ES-I3 (cell line): ENCODE measurements at regions not wholly inside any gene's neighbourhood (a gene's known extent, or its start where the extent isn't known, plus 50 kb on each side); places are given as distances from the start of the nearest gene placed in this dataset.
"Not testable (repeated sequence)": the region's sequence is repeated elsewhere in the genome, so short reads cannot be mapped to it uniquely, and the experiment has no call there.

Experiments used
- H3K36me3 ChIP-seq: 2 replicates; pipeline ENCODE4 v1.6.1; 2013; ENCODE audit warnings: mild to moderate bottlenecking, low read length, control low read depth, moderate library complexity; ENCODE audit not compliant: insufficient read depth
- H3K4me1 ChIP-seq: 2 replicates; pipeline ENCODE4 v1.6.1; 2013; ENCODE audit warnings: mild to moderate bottlenecking, control low read depth, low read length; ENCODE audit not compliant: insufficient read depth
- H3K9ac ChIP-seq: 2 replicates; pipeline ENCODE4 v1.6.1; 2013; ENCODE audit warnings: low read depth, mild to moderate bottlenecking, low read length, moderate library complexity
- H3K9me3 ChIP-seq: 2 replicates; pipeline ENCODE4 v1.6.1; 2013; ENCODE audit warnings: mild to moderate bottlenecking, low read length, moderate library complexity; ENCODE audit not compliant: control insufficient read depth, insufficient read depth

DNA sequence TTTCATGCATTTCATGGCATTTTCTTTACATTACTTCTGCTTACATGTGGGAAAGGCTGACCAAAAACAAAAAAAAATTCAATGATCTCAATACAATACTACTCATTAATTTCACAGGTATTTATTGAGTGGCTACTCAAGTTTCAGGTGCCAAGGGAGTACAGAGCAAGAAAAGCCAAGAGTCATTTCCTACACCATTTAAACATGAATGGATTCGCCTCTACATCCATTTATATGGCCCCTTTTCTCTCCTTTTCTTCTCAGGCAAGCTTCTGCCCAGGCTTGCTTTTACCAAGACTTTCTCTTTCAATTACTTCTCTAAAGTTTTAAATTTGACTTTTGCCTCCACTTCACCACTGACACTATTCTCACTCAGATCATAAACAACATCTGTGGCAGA, 1603.1 kb upstream of the CELF4 start:
- Histone ChIP-seq H3K9me3 (no peaks in the 10 kb centered on the region), H3K9ac (no peak overlapping the region), H3K4me1 (peaks cover 13% of the 10 kb centered on the region; the same call in 1 of the 2 replicates), H3K36me3 (no peaks in the 10 kb centered on the region)

DNA sequence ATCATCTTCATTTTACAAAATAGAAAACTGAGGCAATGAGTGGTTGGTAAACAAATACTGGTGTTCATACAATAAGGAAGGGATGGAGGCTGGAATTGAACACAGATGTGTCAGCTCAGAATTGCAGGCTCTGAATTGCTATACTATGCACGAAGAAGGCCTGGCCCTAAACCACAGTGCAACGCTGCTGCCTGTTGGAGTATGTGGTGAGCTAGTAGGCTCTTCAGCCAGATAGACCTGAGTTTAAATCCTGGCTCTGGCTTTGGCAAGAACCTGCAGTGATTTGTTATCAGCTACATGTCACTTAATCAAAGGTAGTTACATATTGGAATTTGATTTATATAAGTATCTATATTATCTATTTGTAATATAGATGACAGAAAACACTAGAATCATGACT, 1602.4 kb upstream of the CELF4 start:
- Histone ChIP-seq H3K4me1 (peaks cover 13% of the 10 kb centered on the region; the same call in 1 of the 2 replicates), H3K9me3 (no peaks in the 10 kb centered on the region), H3K36me3 (no peaks in the 10 kb centered on the region), H3K9ac (no peak overlapping the region)

DNA sequence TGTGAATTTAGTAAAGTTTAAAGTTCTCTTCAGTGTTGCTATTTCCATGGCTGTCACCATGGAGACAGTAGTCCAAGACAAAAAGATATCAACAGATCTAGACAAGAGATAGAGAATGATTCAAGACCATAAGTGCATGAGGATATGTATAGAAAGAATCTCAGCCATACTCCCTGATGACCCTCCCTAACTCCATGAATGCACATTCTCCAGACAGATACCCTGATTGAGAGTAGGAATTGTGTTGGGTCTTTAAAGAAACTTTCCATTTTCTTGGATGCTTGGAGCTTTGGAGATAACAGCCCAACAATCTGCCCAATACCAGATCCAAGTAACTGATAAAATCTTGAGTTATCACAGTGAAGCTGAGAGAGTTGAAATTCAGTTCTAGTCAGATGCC, 1601.2 kb upstream of the CELF4 start:
- Histone ChIP-seq H3K4me1 (peaks cover 13% of the 10 kb centered on the region; the same call in 1 of the 2 replicates), H3K9me3 (no peaks in the 10 kb centered on the region), H3K9ac (no peak overlapping the region), H3K36me3 (no peaks in the 10 kb centered on the region)

DNA sequence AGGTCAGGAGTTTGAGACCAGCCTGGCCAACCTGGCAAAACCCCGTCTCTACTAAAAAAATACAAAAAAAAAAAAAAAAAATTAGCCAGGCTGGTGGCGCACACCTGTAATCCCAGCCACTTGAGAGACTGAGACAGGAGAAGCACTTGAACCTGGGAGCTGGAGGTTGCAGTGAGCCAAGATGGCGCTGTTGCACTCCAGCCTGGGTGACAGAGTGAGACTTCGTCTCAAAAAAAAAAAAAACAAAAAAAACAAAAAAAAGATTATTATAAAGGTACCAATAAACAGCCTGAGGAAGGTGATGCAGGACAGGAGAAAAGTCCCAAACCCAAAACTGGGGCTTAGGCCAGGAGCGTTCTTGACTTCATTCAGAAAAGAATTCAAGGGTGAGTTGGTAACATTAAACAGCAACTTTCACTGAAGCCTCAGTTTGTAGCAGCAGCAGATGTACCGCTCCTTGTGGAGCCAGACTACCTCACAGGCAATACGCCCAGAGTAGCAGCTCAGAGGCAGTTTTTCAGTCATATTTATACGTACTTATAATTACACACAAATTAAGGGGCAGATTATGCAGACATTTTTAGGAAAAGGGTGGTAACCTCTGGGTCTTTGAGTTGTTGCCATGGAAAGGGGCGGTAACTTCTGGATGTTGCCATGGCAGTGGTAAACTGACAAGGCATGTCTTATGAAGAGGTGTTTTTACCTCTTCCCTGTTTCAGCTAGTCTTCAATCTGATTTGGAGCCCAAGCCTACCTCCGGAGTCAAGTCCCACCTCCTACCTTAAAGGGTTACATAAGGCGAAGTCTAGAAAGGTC, 1596.6 kb upstream of the CELF4 start:
- H3K4me1 ChIP-seq: no peaks in the 10 kb centered on the region
- H3K36me3 ChIP-seq: no peaks in the 10 kb centered on the region
- no peak overlapping the region for H3K9ac ChIP-seq

DNA sequence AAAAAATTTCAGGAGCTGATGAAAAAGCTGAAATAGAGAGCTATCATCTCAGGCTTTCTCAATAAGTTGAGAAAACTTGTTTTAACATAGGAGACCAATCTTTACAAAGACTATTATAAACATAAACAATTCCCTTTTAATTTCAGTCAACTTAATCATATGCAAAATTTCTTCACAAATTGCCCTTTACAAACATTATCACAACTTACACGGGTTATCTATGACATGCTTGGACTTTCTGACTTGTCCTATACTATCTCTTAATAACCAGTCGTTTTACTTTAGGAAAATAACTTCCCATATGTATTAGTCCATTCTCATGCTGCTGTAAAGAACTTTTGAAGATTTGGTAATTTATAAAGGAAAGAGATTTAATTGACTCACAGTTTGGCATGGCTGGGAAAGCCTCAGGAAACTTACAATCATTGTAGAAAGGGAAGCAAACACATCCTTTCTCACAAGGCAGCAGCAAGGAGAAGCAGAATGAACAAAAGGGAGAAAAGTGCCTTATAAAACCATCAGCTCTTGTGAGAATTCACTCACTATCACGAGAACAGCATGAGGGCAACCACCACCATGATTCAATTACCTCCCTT, 1583.7 kb upstream of the CELF4 start:
- peaks cover 18% of the 10 kb centered on the region for H3K9me3 ChIP-seq
- H3K4me1 ChIP-seq: no peaks in the 10 kb centered on the region
- no peaks in the 10 kb centered on the region for H3K36me3 ChIP-seq
- no peak overlapping the region for H3K9ac ChIP-seq

More for the DNA sequence above, 1596.6 kb upstream of the CELF4 start:
- H3K9me3 ChIP-seq: no peaks in the 10 kb centered on the region

DNA sequence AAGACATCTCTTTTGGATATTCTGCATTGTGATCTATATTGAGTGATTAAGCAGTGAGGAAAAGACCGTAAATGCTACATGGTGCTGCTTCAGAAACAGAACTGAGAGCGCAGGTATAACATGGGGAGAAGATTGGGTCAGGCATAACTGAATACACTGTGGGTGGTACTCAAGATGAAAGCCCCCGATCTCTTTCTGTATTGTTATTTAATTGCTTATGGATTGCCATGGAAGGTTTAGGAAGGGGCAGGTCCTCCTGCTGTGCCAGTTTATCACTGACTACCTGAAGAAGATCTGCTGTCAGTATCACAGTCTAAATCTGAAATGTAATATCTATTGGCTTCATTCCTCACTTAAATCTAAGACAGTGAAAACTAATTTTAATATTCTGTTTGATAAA, 1568.7 kb upstream of the CELF4 start:
- no peaks in the 10 kb centered on the region for H3K9me3 ChIP-seq
- H3K4me1 ChIP-seq: no peaks in the 10 kb centered on the region

DNA sequence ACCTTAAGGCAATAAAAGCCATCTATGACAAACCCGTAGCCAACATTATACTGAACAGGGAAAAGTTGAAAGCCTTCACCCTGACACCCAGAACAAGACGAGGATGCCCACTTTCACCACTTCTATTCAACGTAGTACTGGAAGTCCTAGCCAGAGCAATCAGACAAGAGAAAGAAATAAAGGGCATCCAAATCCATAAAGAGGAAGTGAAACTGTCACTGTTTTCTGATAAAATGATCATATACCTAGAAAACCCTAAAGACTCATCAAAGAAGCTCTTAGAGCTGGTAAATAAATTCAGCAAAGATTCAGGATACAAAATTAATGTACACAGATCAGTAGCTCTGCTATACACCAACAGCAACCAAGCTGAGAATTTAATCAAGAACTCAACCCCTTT, 1561.9 kb upstream of the CELF4 start:
- H3K9me3 ChIP-seq, H3K4me1 ChIP-seq, H3K36me3 ChIP-seq, H3K9ac ChIP-seq: not testable (repeated sequence)

More for the DNA sequence above, 1568.7 kb upstream of the CELF4 start:
- H3K36me3 ChIP-seq: no peaks in the 10 kb centered on the region
- H3K9ac ChIP-seq: no peak overlapping the region

DNA sequence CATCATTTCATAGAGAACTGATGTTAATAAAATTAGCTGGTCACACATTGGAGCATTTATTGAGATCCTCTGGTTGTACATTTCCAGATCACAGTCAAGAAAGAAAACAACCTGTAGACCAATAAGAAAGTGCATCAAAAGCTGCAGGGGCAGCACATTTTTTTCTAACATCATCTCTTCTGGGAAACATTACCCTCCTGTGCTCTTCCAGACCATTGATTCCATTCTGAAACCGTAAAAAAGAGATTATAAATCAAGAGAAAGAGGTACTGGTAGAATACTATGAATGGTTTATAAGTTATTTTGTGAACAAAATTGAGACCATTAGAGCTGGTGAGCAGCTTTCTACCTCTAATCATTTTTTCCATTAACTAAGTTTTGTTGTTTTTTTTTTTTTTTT, 1548.2 kb upstream of the CELF4 start:
- no peaks in the 10 kb centered on the region for H3K36me3 ChIP-seq
- no peaks in the 10 kb centered on the region for H3K9me3 ChIP-seq
- no peaks in the 10 kb centered on the region for H3K4me1 ChIP-seq
- no peak overlapping the region for H3K9ac ChIP-seq

DNA sequence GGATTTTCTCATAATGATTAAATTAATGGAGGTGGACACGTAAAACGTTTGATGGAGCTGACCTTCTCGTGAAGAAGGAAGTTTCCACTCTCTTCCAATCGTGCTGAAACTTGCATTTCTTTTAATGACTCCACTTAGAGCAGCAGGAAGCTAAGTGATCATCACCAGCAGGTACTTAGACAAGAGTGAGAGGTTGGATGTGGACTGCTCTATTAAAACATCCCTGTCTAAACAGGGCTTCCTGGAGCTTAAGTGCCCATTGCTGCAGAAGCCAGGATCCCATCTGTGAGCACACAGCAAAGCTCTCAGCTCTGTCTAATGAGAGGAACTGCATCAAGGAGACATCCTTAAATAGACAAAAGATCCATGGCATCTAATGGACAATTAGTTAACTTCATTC, 1539.5 kb upstream of the CELF4 start:
- no peaks in the 10 kb centered on the region for H3K4me1 ChIP-seq
- no peaks in the 10 kb centered on the region for H3K9me3 ChIP-seq
- no peak overlapping the region for H3K9ac ChIP-seq
- no peaks in the 10 kb centered on the region for H3K36me3 ChIP-seq

DNA sequence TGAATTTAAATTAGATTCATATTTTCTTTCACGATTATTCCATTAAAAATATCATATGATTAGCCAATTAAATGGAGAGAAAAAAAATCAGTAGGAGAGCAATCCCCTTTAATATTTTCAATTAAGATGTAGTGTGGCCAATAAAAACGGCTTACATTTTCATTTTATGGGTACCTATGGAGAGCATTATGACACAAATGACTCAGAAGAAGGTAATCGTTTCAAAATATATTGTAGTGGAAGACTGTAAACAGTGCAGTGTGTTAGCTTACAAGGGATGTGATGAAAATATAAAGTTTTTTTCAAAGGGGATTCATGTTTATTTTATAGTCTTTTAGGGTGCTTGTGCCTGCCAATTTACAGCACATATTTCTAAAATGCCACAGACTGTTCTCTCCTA, 1507.4 kb upstream of the CELF4 start:
- Histone ChIP-seq H3K9ac (no peak overlapping the region), H3K36me3 (no peaks in the 10 kb centered on the region), H3K4me1 (no peaks in the 10 kb centered on the region), H3K9me3 (no peaks in the 10 kb centered on the region)

DNA sequence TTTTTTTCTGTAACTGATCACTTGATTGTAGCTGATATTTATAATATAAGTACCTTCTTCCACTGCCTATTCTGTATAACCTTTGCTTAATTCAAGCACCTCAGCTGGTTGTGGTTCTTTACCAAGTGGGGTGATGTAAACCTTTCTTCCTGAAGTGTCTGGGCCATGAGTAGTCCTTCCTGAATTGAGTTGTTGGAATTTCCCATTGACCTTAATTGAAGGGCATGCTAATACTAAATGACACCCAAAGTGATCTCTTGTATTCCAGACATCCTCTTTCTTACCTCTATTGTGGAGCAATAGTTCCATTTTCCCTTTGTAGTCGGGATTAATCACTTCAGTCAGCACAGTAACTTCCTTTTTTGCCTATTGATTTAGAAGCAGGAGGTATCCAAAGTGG, 1496.8 kb upstream of the CELF4 start:
- H3K9me3 ChIP-seq: no peaks in the 10 kb centered on the region
- H3K9ac ChIP-seq: no peak overlapping the region
- H3K36me3 ChIP-seq: no peaks in the 10 kb centered on the region
- no peaks in the 10 kb centered on the region for H3K4me1 ChIP-seq

DNA sequence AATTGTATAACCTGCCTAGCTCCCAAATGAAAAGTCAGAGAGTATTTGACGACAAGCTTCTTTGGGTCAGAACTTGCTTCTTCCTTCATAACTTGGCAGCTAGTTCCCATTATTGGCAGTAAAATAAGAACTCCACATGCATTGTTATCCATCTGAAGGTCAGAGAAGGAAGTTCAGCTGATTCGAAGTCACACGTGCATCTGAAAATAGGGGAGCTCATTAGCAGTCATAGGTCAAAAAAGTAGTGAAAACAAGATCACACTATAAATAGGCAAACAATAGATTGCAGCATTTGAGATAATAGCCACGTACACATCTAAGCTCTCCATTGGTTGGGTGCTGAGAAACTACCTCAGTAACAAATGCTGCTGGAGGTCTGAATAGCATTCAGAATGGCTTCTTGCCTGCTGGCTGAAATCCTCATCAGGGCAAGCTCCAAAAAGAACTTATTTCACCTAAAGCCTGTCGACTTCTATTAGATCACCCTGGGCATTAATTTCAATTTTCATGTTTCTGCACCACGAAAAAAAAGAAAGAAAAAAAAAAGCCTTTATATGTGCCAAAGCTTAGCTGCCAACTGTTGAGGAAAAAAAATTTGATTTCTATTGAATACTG, 1492.9 kb upstream of the CELF4 start:
- no peaks in the 10 kb centered on the region for H3K9me3 ChIP-seq
- H3K9ac ChIP-seq: no peak overlapping the region
- no peaks in the 10 kb centered on the region for H3K4me1 ChIP-seq
- no peaks in the 10 kb centered on the region for H3K36me3 ChIP-seq

DNA sequence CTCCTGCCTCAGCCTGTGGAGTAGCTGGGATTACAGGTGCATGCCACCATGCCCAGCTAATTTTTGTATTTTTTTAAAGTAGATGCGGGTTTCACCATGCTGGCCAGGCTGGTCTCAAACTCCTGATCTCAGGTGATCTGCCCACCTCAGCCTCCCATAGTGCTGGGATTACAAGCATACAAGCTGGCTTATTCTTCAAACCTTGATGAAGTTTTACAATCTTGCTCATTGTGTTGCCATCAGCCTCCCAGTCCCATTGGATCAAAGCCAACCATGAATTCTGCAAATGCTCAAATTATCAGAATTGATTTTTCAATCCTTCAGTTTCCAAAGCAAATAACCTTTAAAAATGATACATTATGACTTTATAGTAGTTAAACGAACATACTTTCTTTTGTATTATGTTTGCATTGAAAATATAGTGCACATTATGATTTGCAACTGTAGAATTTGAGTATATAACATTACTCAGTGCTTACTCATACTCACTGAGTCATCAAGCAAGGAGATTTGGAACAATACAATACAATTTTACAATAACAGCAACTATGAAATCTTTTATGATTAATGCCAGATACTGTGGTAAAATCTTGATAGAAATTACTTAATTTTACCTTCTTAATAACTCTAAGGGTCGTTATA, 1491.9 kb upstream of the CELF4 start:
- Histone ChIP-seq H3K9me3 (no peaks in the 10 kb centered on the region), H3K9ac (no peak overlapping the region), H3K4me1 (no peaks in the 10 kb centered on the region), H3K36me3 (no peaks in the 10 kb centered on the region)

DNA sequence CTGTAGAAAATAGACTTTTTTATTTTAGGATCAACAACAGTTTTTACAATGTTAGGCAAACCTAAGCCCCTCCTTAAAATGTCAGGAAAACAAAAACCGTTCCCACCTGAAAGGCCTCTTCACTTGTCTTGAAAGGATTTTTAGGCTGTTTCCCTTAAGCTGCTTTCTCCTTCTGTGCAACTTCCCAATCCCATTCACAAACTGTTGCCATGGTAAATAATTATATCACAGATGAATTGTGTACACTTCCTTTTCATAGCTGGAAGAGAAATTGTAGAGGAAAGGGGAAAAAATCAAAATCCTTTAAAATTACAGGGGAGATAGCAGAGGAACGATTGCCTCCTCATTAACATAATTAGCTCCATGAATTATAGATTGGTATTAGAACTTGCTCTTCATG, 1488.0 kb upstream of the CELF4 start:
- Histone ChIP-seq H3K9me3 (no peaks in the 10 kb centered on the region), H3K4me1 (no peaks in the 10 kb centered on the region), H3K36me3 (no peaks in the 10 kb centered on the region), H3K9ac (no peak overlapping the region)
